NCI-H187 treated with DMSO at 0.1 percent for 48 hours (cell line): ENCODE measurements at regions not wholly inside any gene's neighbourhood (a gene's known extent, or its start where the extent isn't known, plus 50 kb on each side); places are given as distances from the start of the nearest gene placed in this dataset.
A peak's percentile ranks its signal among the peaks of the same experiment; 100 is the strongest.
"Not testable (repeated sequence)": the region's sequence is repeated elsewhere in the genome, so short reads cannot be mapped to it uniquely, and the experiment has no call there.

Experiments
- DNase-seq: peaks from one replicate; lab custom pipeline; 2025; lab: John Stamatoyannopoulos, UW

DNA sequence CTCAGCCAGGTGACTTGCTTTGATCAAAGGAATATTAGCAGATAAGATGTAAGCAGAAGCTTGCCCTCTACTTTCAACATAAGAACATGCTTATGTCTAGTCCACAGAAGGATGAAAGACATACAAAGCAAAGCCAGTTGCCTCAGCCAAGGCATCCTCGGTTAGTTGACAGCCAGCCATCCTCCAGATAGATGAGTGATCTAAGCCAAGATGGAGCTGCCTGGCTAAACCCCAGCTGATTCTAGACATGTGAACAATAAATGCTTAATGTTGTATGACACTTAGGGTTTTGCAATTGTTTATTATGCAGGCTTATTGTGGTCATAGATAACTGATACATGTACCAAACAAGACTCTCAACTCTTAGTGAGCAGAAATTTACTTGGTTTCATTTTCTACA lies 157.6 kb upstream of the TMTC2 start:
- DNase-seq: no peak

DNA sequence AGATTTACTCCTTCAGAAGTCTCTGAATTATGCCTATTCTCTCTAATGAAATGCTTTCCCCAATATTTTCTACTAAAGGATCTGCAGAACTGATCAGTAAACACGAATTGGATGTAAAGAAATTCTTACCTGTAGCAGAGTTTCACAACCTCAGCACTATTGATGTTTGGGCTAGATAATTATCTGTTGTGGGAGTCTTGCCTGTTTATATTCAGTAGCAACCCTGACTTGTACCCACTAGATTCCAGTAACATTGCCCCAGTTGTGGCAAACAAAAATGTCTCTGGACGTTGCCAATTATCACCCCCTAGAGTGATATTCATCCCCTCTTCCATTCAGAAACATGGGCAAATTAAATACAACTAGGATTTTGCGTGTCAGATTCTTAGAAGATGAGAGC lies 156.8 kb upstream of the TMTC2 start:
- DNase-seq: no peak

DNA sequence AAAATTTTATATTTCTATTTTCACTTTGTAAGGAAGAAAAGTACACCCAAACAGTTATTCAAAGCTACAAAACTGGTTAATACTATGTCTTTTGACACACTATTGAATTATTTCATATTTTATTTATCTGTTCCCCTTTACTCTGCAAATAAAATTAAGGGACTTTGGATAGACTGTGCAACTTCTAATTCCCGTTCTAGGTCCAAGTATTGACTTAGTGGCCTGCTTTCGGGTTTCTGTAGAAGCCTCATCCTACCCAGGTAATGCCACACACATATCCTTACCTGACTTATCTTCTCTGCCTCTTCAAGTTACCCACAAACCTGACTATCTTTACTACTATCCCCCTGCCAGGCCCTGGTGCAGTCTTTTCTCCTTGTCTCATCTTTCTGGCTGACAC lies 156.3 kb upstream of the TMTC2 start:
- no peak for DNase-seq

DNA sequence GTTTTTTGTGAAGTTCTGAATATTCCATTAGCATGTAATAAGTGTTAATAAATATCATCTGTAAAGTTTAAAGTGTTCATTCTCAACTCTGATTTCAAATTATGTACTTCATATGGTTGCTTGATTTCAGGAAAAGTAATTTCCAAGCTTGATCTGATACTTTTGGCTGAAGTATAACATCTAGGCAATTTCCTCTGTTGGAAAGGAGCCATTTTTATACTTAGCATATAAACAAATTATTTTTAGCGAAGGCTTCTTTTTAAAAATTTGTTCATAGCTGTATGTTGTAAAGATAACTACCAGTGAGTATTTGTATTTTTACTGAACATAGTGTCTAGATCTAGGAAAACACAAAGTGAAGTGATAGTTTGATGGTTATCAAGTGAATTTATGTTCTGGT lies 153.4 kb upstream of the TMTC2 start:
- DNase-seq: no peak

DNA sequence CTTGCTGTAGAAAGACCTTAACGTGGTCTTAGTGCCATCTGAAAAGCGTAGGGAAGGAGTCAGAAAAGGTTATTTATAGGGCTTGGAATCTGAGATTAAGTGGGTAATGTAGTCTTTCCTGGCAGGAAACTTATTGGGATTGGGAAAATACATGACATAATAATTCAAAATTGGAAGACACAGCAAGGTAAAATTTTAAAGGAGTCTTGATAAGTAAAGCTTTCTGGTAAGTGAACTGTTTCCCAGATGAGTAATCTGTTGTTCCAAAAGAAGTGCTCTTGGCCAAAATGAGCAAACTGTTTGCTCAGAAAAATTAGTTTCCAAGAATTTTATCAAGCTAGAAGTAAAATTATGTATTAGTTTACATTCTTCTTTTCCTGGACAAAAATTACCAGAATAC lies 149.3 kb upstream of the TMTC2 start:
- DNase-seq: no peak

DNA sequence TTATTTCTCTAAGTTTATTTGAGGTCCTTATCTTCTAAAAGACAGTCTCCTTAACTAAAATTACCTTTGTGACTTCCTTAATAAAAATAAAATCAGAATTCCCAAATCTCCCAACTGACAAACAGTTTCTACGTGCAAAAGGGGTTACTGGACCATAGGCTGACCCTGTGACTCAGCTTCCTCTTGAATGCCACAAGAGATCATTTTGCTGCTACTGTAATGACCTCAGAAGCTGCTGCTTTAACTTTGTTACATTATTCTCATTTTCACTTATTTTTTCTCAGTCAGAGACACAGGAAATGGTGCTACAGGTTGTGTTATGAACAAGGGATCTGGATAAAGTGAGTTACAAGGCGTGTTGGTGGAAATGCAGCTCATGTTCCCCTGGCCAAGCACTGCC lies 132.2 kb upstream of the TMTC2 start:
- DNase-seq: no peak

DNA sequence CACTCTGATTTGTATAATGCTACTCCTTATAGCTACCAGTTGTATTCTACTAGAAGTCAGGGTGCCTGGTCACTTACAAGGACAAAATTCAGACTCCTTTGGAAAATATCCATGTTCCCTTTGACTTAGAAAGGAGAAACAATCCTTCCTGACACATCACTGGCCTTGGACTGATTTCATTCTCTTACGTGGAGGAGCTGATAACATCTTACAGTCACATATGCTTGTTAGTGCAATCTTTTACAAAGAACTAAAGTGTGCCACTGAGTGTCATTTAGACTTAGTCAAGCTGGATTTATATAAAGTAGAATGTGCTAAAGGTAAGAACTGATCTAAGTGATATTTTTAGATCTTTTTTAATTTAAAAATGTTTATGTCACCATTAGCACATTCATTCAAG lies 131.0 kb upstream of the TMTC2 start:
- DNase-seq: no peak

DNA sequence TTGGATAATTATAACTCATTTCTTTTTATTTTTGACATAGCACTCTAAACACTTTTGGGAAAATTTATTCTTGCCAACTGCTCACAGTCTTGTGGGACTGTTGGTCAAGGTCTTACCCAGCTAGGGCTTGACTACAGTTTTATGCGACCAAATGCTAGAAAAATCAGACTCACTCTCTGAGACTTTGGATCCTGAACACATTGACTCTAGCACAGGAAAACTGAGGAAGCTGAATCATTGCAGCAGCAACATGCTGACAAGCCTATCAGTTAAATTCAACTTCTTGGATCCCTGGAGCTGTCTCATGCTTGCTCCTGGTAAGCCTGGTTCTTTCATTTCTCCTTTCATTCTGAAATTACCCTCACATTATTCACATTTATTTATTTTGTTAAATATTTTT lies 120.7 kb upstream of the TMTC2 start:
- DNase-seq: no peak

DNA sequence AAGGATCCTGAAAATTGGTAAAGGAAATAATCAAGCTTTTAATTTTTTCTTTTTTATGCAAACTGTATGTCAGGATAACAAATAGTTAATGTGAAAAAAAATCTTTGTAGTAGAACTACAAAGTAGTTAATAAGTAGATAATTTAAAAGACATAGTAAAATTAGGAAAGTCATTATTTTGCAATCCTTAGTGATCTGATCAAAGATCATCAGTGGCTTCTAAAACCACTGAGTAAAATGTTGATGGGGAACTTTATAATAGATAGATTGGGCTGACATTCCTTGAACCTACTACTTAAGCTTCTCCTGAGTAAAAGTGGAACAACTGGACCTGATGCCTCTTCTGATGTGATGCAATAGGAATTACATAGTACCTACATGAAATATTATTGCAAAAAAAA lies 119.0 kb upstream of the TMTC2 start:
- no peak for DNase-seq

DNA sequence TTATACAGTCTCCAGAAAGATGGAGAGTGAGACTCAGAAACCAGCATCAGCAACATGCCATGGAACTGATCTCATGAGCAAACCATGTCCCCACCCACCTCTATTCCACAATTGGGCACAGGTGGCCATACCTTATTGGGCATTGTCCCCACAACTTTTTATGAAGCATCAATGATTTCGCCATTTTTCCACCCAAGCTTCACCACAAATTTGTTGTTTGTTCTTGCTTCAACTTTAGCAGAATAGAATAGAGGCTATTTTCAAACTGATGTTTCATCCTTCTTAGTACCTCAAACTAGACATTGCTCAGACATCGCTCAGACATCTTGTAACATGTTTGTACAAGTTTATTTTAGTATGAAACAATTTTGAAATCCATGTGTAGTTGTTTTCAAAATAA lies 112.5 kb upstream of the TMTC2 start:
- no peak for DNase-seq

DNA sequence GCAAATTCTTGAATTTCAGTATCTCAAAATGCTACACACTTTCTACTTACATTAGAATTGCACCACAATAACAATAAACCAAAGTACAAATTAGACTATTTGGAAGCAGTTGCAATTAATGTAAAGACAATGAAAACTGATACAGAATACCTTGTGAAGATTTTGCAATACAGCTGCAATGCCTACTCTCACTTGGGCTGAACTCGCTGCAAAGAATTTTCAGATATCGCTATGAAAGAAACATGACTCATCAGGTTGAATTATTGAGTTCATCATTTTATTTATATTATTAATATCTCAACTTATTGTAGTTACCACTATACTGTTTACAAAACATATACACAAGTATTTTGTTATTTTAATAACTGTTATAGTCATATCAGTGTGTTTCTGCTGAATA lies 108.0 kb upstream of the TMTC2 start:
- DNase-seq: no peak

DNA sequence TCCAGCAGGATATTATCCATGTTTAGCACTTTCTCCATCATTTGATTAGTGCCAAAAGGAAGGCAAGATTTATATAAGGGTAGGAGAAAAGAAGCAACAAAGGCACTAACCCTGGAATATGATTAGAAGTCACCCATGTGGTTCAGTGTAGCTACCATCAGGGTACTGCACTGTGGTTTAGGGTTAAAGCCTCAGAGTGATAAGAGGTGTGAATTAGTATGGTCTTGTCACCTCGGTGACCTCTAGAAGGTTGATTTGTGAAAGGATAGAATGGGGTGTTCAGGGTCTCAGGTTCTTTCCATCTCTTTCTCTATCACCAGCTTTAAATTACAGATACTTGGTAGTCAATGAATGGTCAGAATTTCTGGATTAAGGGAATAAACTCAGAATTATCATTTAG lies 103.0 kb upstream of the TMTC2 start:
- no peak for DNase-seq

DNA sequence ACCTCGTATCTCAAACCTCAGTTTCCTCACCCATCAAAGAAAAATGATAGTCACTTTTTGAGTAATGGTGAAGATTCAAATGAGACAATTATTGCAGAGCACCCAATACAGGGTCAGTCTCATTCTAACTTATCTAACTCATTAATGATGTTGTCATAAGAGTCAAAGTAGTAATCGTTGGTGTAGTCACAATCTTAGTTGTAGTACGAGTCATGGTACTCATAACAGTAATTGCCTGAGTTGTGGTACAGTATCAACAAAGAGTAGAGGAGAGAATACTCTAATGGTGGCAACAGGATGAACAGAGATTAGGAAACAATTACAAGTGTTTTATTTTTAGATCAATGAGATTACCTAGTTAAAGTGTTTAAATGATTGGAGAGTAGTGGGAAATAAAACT lies 93.6 kb upstream of the TMTC2 start:
- no peak for DNase-seq

DNA sequence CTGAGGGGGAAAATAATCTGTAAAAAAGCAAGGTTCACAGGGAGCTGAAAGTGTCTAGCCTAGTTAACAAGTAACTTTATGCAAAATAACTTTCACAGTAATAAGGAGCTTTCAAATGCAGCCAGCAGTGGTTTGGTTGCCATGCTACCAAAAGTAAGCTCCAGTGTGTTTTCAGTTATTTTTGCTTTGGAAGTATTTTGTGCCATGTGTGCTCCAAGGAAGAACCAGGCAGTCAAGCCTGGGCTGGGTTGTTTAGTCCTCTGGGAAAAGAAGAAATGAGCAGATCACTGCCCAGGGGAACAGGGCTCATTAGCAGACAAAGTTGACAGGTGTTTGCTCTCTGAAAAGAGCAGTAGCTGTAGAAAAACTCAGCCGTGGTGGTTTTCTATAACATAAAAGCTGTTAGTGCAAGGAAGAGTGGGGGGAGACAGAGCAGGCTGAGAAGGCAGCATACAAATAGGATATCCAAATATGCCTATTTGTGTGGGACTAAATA lies 92.8 kb upstream of the TMTC2 start:
- DNase-seq: peak; percentile 64

DNA sequence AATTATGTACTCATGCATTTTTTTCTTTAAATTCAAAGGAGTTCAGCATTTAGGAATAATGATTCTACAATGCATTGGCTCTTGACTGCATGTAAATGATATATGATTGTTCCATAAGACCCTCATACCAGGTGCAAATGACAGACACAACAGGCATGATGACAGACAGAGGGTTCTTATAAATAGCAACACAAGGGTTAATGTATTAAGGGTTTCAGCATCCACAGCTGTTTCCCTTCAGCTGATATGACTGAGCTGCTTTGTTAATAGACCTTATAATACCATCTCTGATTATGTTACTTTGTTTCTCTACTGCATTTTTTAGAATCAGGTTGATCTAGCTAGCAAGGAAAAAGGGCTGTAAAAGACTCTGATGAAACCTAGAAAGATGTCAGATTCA lies 90.8 kb upstream of the TMTC2 start:
- DNase-seq: no peak

DNA sequence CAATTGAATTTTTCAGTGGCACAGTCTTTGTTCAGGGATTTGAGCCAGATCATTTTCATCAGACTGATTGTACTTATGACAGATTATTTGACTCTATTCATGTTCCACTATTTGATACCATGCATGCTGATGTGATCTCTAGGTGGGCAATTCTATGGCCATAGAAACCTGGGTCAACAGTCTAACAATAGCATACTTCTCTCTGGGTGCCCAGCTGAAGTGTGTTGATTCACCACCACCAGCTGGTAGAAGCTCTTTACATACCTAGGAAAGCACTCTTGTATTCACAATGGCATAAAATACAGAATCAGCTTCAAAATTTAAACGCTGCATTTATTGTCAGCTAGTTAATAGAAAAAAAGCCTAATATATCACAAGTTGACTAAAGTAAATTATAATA lies 90.2 kb upstream of the TMTC2 start:
- DNase-seq: peak; percentile 86

DNA sequence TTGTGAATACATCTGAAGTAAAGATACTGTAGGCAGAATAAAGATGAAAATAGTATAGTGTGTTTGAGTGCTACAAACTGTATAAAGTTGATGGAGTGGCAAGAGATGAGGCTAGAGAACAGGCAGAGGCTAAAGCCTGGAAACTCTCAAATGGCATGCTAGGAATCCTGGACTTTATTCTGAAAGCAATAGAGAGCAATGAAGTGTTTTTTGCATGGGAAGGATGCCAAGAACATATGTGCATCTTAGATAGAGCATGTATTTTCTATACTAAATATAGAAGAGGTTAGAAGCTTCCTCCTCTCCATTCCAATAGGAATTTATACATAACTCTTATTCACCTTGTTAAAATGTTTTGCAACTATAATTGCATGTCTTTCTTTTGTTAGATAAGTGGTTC lies 86.3 kb upstream of the TMTC2 start:
- DNase-seq: peak; percentile 34

DNA sequence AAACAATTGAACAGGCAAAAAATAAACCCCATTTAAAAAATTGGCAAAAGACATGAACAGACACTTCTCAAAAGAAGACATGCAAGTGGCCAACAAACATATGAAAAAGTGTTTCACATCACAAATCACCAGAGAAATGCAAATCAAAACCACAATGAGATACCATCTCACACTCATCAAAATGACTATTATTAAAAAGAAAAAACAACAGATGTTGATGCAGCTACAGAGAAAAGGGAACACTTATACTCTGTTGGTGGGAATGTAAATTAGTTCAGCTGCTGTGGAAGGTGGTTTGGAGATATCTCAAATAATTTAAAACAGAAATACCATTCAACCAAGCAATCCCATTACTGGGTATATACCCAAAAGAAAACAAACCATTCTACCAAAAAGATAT lies 83.1 kb upstream of the TMTC2 start:
- DNase-seq: not testable (repeated sequence)

DNA sequence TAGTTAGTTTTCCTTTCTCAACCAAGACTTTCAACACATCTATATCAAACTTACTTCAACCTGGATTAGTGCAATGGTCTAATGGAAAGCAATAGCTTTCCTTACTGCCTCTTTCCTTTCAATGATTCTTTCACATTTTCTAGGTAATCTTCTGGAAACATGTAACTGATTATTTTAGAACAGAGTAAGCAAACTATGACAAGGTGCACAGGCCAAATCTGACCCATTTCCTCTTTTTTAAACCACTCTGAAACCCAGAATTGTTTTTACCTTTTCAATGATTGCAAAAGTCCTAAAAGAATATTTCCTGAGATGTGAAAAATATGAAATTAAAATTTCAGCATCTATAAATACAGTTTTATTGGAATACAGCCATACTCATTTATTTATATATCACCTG lies 81.6 kb upstream of the TMTC2 start:
- DNase-seq: no peak

DNA sequence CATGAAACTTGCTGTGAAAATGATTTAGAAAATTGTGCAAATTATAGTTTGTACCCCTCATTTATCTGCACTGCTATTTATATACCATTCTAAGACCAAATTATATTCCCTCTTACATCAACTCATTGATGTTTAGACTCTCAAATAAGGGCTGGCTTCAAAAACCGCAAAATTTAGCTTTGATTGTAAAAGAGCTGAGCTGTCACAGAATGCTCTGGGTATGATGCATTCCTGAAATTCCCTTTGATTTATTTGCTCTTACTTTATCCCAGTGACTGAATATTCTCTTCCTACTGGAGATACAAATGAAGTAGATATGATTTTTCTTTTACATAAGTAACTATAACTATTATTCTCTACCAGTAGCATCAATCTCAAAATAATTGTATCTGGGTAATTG lies 78.0 kb upstream of the TMTC2 start:
- no peak for DNase-seq

DNA sequence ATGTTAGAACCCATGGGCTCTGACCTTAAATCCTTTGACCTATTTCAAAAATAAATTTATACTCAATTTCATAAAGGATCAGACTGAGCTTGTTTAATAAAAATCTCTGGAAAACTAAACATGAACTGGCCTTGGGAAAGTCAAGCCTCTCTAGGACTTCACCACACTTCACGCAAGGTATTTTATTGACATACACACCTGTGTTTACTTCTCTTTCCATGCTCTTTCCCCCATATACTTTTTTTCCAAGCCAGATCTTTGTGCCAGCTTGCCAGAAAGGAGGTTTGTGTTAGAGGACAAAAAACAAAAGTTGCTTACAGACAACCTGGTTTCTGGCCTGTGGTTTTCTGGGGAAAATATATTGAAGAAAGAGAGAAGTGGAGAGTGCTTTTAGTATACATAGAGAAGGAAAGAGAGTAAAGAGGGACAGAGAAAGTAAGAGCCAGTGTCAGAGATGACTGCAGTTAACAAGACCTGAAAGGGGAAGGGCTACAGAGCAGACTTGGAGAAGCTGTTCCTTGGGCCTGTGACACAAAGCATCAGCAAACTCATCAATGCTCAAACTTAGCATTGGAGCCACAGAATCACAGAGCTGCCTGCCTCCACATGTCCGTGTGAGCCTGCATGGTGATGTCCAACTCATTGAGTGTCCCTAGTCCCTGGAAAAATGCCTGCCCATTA lies 77.3 kb upstream of the TMTC2 start:
- no peak for DNase-seq

DNA sequence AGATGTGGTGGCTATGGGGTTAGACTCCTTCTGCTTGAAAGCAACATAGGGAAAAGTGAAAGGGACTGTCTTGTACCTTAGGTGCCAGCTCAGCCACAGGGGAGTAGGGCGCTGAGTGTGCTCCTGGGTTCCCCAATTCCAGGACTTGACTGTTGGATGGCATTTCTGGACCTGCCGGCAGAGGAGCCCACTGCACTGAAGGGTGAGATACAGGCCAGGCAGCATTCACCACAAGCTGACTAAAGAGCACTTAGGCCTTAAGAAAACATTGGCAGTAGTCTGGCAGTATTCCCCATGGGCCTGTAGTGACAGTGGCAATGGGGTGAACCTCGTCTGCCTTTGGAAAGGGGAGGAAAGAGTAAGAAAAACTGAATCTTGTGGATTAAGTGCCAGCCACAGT lies 67.1 kb upstream of the TMTC2 start:
- DNase-seq: no peak

DNA sequence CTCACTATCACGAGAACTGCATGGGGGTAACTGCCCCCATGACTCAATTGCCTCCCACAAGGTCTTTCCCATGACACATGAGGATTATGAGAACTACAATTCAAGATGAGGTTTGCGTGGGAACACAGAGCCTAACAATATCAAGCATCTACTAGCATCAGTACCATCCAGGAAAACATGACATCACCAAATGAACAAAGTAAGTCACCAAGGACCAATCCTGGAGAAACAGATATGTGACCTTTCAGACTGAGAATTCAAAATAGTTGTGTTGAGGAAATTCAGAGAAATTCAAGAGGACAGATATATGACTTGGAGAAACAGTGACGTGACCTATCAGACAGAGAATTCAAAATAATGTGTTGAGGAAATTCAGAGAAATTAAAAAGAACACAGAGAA lies 65.8 kb upstream of the TMTC2 start:
- DNase-seq: no peak

DNA sequence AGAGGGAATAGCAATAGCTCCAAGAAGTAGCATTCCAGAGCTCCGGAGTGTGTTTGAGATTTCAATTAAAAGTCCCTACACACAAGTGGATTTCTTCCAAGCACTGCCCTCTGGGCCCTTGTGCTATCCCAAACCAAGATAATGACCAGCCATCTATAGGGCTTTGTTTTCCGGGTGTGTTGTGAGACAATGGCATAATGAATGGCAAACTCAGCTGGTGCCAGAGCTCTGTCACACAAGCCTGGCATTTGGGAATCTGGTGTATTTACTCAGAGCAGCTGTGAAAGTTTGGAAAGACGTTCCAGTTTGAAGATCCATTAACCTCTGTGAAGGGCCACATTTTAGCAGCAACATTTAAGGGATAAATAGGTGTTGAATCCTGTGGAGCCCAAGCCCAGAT lies 61.2 kb upstream of the TMTC2 start:
- no peak for DNase-seq

DNA sequence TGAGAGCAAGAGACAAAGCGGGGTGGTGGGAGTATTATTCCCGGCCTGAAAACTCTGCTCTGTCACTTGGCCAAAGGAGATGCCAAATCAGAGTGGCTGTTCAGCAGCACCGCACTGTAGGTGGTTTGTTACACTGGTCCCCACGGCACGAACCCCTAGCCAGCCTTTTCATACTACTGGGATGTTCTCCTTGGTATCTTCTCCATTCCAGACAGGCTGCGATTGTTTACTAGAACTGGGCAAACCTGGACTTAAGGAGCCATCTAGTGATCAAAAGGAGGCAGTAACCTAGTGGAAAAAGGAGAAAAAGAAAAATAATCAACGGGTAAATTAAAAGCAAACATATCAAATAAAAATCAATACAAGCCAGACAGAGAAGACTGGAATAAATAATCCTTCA lies 58.9 kb upstream of the TMTC2 start:
- DNase-seq: no peak
